ENCODE measurements at regions not wholly inside any gene's neighbourhood (a gene's known extent, or its start where the extent isn't known, plus 50 kb on each side); places are given as distances from the start of the nearest gene placed in this dataset.

DNA sequence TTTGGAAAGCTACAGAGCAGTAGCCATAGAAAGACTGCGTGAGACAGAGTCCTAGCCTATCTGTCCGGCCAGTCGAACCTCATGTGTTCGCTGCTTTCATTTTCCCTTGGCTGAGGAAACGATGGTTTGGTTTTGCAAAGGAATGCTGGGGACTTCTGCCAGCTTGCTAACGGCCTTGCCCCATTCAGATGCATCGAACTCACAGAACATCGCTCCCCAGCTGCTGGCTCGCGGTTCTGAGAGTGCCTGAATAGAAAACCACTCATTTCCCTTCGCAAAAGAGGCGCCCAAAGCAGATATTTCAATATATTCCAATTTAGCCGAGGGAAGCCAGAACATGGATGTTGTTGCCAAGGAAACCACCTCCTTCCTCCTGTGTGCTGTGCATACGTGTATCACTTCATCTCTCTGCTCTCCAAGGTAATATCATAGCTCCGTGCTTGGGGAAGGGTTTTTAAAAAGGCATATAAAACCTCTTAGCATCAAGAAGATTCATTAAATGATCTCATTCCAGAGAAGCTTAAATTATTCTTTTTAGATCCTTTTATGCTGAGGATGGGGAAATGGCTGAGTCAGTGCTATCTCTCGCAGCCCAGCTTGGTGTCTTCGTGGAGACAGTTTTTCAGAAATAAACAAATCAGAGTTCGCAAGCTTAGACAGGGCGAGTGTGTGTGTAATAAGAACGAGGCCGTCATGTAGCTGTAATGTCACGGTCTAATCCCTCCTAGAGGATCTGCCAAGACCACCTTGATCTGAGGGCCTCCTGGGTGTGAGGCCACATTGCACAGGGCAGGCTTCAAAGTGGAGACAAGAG, 215.2 kb downstream of the RPS24 start:
- Mint-ChIP-seq H3K36me3 (ENCODE audit: low read depth) (peaks cover 1% of the 10 kb centered on the region), H3K27me3 (peaks cover 15% of the 10 kb centered on the region), H3K9me3 (no peaks in the 10 kb centered on the region), H3K4me3 (no peak overlapping the region), H3K4me1 (peaks cover 12% of the 10 kb centered on the region), H3K27ac (no peak overlapping the region)
- ATAC-seq (no peak), DNase-seq (no peak)

DNA sequence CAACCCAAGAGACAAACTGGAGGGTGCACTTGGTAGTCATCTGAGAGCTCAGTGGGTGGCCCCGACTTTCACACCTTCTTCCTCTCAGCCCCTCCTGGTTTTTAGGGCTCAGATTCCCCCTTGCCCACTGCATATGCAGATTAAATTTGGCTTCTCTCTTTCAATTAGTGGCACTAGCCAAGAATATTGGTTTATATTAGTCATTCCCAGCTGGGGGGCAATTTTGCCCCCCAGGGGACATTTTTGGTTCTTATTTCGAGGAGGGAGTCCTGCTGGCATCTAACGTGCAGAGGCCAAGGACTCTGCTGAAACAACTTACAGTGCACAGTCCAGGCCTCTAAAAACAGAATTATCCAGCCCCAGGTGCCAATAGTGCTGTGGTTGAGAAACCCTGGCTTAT, 216.0 kb downstream of the RPS24 start:
- no peak for ATAC-seq
- Mint-ChIP-seq H3K36me3 (ENCODE audit: low read depth) (peaks cover 1% of the 10 kb centered on the region), H3K27ac (no peak overlapping the region), H3K27me3 (peaks cover 15% of the 10 kb centered on the region), H3K4me3 (no peak overlapping the region), H3K9me3 (no peaks in the 10 kb centered on the region), H3K4me1 (peaks cover 12% of the 10 kb centered on the region)
- no peak for DNase-seq

DNA sequence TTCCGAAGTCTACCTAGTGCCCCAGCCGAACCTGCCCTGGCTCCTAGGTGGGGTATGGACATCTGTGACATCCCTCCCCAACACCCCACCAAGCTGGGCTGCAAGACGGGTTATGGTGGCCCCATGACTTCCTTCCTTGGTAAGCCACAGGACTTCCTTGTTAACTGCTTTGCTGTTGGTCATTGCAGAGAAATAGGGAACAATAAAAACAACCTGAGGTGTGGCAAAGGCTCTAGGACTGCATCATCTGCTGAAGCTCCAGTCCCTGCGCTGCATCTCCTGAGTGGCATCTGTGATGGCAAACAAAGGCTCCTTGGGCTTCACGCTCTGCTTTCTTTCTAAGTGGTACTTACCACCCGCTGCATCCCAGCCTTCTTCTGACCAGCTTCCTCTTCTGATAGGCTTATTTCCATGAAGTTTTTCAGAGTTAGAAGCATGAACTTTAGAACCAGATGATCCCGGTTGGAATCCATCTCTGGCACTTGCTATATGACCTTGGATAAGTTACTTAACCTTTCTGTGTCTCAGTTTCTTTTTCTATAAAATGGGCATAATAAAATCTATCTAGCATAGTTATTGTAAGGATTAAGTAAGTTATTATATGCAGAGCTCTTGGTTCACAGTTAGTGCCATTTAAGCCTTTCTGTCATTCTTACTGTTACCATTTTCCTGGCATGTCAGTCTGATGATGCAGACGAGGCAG, 216.8 kb downstream of the RPS24 start:
- ATAC-seq (no peak), DNase-seq (no peak)
- no peaks in the 10 kb centered on the region for H3K36me3 Mint-ChIP-seq (ENCODE audit: low read depth)
- H3K27ac Mint-ChIP-seq: no peak overlapping the region
- H3K9me3 Mint-ChIP-seq: no peaks in the 10 kb centered on the region
- peaks cover 11% of the 10 kb centered on the region for H3K27me3 Mint-ChIP-seq
- no peak overlapping the region for H3K4me3 Mint-ChIP-seq
- H3K4me1 Mint-ChIP-seq: peaks cover 12% of the 10 kb centered on the region

- Mint-ChIP-seq H3K4me1 (peaks cover 12% of the 10 kb centered on the region), H3K27ac (no peak overlapping the region), H3K9me3 (no peaks in the 10 kb centered on the region), H3K36me3 (ENCODE audit: low read depth) (no peaks in the 10 kb centered on the region), H3K27me3 (peaks cover 11% of the 10 kb centered on the region), H3K4me3 (no peak overlapping the region)
- DNase-seq (no peak), ATAC-seq (no peak)
Measured at GRCh38 chr10:78251016-78251385, 217.3 kb downstream of the RPS24 start.

DNA sequence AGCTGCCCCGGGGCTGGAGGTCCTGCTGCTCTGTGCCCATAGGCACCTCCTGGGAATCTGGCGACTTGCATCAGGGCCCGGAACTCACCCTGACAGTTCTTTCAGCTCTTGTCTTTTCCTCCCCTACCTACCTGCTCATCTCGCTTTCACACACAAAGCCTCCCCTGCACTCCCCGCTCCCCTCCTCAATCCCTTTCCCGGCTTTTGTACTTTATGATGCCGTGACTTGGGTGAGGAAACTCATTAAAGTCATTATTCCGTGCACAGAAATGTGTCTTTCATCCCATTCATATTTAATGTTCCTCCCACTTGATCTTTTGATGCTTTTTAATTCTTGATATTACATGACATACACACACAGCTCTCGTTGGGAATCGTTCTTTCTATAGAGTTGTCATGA, 218.6 kb downstream of the RPS24 start:
- DNase-seq (no peak), ATAC-seq (no peak)
- H3K4me1 Mint-ChIP-seq: peaks cover 12% of the 10 kb centered on the region
- no peak overlapping the region for H3K27ac Mint-ChIP-seq
- H3K36me3 Mint-ChIP-seq (ENCODE audit: low read depth): no peaks in the 10 kb centered on the region
- H3K9me3 Mint-ChIP-seq: no peaks in the 10 kb centered on the region
- H3K27me3 Mint-ChIP-seq: peaks cover 11% of the 10 kb centered on the region
- no peak overlapping the region for H3K4me3 Mint-ChIP-seq

DNA sequence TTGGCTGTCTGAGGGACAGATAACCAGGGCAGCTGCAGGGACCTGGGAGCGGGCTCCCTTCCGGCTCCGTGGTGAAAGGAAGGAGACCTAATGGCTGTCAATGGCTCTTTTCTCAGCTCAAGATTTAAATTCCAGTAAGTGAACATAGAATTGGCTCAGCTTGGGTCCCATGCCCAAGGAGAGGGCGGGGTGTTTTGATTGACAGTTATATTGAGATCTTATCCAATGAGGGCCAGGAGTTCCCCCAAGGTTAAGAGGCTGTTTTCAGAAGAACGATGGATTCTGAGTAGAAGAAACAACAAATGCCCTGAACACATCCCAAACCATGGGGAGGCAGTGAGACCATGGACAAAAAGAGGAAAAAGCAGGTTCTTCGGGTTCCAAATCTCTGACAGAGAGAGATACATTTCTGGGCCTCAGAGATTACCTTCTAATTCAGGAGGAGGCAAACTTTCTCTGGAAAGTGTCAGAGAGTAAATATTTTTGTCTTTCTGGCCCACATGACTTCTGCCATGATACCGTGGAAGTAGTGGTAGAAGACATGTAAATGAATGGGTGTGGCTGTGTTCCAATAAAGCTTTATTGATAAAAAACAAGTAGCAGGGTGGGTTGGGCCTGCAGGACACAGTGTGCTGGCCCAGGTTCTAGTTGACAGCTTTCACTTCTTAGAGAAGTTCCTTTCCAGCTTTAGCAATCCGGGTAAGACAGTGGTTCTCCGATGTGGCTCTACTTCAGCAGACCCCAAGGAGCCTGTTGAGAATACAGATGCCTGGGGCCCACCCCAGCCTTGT, 219.6 kb downstream of the RPS24 start:
- Mint-ChIP-seq H3K4me3 (no peak overlapping the region), H3K27me3 (peaks cover 11% of the 10 kb centered on the region), H3K36me3 (ENCODE audit: low read depth) (no peaks in the 10 kb centered on the region), H3K27ac (no peak overlapping the region), H3K4me1 (peaks cover 12% of the 10 kb centered on the region), H3K9me3 (no peaks in the 10 kb centered on the region)
- ATAC-seq (no peak), DNase-seq (no peak)

DNA sequence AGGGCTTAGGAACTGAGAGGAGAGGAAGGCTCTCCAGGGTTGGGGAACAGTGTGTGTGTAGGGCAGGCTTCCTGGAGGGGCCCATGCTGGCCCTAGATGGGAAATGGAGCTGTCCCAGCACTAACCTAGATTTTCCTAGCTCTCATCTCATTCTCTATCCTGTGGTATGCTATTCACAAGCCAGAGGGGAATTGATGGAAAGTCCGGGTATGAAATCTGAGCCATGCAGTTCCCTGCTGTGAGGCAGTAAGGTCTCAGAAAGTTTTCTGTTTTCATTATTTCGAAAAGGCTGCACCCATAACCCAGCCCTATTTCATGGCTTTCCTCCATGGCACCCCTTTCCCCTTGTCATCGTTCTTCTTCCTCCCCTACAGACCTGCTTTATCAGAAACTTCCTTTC, 220.3 kb downstream of the RPS24 start:
- DNase-seq (no peak), ATAC-seq (no peak)
- Mint-ChIP-seq H3K4me3 (no peak overlapping the region), H3K4me1 (peaks cover 12% of the 10 kb centered on the region), H3K27ac (no peak overlapping the region), H3K27me3 (peaks cover 9% of the 10 kb centered on the region), H3K36me3 (ENCODE audit: low read depth) (no peaks in the 10 kb centered on the region), H3K9me3 (no peaks in the 10 kb centered on the region)

DNA sequence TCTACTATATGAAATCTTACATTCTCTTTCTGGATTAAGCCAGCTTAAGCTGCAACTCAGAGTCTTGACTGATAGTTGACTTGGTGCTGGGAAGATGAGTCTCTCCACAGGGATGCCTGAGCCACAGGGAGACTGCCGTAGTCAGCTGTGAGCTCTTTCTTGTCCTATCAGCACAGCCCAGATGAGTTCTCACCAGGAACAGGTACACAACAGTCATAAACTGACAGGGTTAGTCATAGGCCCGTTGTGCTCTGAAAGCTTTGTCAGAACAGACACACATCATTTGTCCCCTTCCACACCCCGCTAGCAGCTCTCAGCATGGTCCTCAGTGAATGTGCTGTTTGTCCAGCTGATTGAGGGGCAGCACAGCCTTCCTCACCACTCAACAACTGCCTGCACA, 221.6 kb downstream of the RPS24 start:
- Mint-ChIP-seq H3K9me3 (no peaks in the 10 kb centered on the region), H3K4me1 (peaks cover 7% of the 10 kb centered on the region), H3K4me3 (no peak overlapping the region), H3K36me3 (ENCODE audit: low read depth) (no peaks in the 10 kb centered on the region), H3K27me3 (peaks cover 5% of the 10 kb centered on the region), H3K27ac (no peak overlapping the region)
- ATAC-seq (no peak), DNase-seq (no peak)

- Mint-ChIP-seq H3K36me3 (ENCODE audit: low read depth) (no peaks in the 10 kb centered on the region), H3K4me3 (no peak overlapping the region), H3K27ac (no peak overlapping the region), H3K4me1 (peaks cover 6% of the 10 kb centered on the region), H3K27me3 (peaks cover 5% of the 10 kb centered on the region), H3K9me3 (no peaks in the 10 kb centered on the region)
- ATAC-seq (no peak), DNase-seq (no peak)
Measured at GRCh38 chr10:78255796-78256638, 222.4 kb downstream of the RPS24 start.

DNA sequence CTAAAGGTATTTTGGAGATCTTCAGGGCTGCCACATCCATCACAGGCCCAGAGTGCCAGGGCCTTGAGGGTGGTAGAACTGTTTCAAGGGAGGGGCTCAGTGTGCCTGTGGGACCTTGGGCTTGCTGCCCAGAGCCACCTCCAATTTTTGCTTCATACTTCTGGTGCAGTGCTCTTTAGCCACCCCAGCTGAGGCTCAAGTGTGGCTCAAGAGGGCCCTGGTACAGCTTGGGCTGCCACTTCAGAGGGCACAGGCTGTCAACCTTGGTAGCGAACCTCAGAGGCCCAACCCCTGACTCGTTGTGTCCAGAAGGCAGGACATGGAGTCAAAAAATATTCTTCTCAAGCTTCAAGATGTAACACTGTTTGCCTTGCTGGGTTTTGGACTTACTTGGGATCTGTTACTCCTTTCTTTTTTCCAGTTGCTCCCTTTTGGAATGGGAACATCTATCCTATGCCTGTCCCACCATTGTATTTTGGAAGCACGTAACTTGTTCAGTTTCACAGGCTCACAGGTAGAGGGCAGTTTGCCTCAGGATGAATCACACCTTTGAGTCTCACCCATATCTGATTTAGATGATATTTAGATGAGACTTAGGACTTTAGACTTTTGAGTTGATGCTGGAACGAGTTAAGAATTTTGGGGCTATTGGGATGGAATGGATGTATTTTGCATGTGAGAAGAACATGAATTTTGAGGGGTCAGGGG, 224.8 kb downstream of the RPS24 start:
- ATAC-seq: no peak
- Mint-ChIP-seq H3K27ac (no peak overlapping the region), H3K36me3 (ENCODE audit: low read depth) (no peaks in the 10 kb centered on the region), H3K4me3 (no peak overlapping the region), H3K4me1 (peaks cover 11% of the 10 kb centered on the region), H3K9me3 (no peaks in the 10 kb centered on the region), H3K27me3 (peaks cover 2% of the 10 kb centered on the region)
- DNase-seq: no peak

DNA sequence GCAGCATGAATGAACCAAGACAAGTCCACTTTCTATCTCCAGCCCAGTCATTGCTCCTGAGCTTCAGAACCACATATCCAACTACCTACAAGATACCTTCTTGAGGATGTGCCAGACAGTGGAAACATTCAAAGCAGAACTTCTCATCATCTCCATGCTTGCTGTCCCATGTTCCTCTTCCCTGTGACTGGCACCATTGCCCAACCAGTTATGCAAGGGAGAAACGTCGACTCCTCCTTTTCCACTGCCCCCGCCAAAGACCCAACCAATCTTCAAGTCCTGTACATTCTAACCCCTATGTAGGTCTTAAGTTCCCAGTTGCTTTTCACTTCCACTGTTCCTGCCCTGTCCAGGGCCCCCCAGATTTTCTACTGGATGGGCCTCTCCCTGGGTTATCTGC, 225.7 kb downstream of the RPS24 start:
- H3K27me3 Mint-ChIP-seq: peaks cover 2% of the 10 kb centered on the region
- no peaks in the 10 kb centered on the region for H3K36me3 Mint-ChIP-seq (ENCODE audit: low read depth)
- DNase-seq (no peak), ATAC-seq (no peak)
- peaks cover 11% of the 10 kb centered on the region for H3K4me1 Mint-ChIP-seq
- no peak overlapping the region for H3K27ac Mint-ChIP-seq
- no peaks in the 10 kb centered on the region for H3K9me3 Mint-ChIP-seq
- H3K4me3 Mint-ChIP-seq: no peak overlapping the region

- DNase-seq (no peak), ATAC-seq (no peak)
- H3K36me3 Mint-ChIP-seq (ENCODE audit: low read depth): no peaks in the 10 kb centered on the region
- no peaks in the 10 kb centered on the region for H3K9me3 Mint-ChIP-seq
- peaks cover 2% of the 10 kb centered on the region for H3K27me3 Mint-ChIP-seq
- H3K4me1 Mint-ChIP-seq: peaks cover 11% of the 10 kb centered on the region
- H3K27ac Mint-ChIP-seq: no peak overlapping the region
- H3K4me3 Mint-ChIP-seq: no peak overlapping the region
Measured at GRCh38 chr10:78260141-78260540, 226.5 kb downstream of the RPS24 start.

DNA sequence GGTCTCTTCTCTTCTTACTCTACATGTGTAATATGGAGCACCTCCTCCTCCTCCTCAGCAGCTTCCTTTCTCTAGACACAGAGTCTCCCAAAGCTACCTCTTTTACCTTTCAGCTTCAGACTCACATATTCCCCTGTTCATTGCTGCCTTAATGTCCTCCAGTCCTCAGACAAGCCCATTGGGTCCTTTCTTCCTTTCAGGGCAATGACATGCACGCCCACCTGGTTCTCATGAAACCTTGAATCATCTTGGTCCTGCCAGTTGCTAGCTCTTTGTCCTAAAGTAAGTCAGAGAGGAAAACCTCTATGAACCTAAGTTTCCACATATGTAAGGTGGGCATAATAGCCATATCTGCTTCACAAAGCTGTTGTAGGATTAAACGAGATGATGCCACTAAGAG, 227.0 kb downstream of the RPS24 start:
- no peak overlapping the region for H3K4me3 Mint-ChIP-seq
- no peaks in the 10 kb centered on the region for H3K36me3 Mint-ChIP-seq (ENCODE audit: low read depth)
- no peak for DNase-seq
- H3K27ac Mint-ChIP-seq: peak overlapping the region; percentile 29
- H3K9me3 Mint-ChIP-seq: no peaks in the 10 kb centered on the region
- peak; percentile 58 for ATAC-seq
- peaks cover 2% of the 10 kb centered on the region for H3K27me3 Mint-ChIP-seq
- peaks cover 11% of the 10 kb centered on the region for H3K4me1 Mint-ChIP-seq

DNA sequence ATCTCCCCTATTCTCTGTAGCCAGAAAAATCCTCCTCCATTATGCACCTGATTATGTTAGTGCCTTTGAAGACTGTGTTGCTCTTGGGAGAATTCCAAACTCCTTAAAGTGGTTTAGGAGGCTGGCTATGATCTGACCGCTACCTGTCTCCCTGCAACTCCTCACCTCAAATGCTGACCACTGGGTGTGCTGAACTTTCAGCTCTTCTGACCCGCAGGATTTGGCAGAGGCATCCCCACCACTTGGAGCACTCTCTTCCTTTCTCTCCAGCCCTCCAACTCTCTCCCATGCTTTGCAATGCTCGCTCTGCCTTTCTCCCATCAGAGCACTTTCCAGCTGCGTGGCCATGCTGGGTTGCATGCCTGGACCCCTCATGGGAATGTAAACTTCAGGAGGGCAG, 227.6 kb downstream of the RPS24 start:
- Mint-ChIP-seq H3K36me3 (ENCODE audit: low read depth) (no peaks in the 10 kb centered on the region), H3K4me1 (peaks cover 11% of the 10 kb centered on the region), H3K27ac (no peak overlapping the region), H3K27me3 (peaks cover 2% of the 10 kb centered on the region), H3K4me3 (no peak overlapping the region), H3K9me3 (no peaks in the 10 kb centered on the region)
- DNase-seq (no peak), ATAC-seq (no peak)

Data from activated naive CD8-positive, alpha-beta T cell treated with anti-CD3 and anti-CD28 coated beads, Interleukin-2, amount 50 U/mL, for 24 hours (primary cell).